ENCODE measurements at regions not wholly inside any gene's neighbourhood (a gene's known extent, or its start where the extent isn't known, plus 50 kb on each side); places are given as distances from the start of the nearest gene placed in this dataset.
A peak's percentile ranks its signal among the peaks of the same experiment; 100 is the strongest.
"Not testable (repeated sequence)": the region's sequence is repeated elsewhere in the genome, so short reads cannot be mapped to it uniquely, and the experiment has no call there.

DNA sequence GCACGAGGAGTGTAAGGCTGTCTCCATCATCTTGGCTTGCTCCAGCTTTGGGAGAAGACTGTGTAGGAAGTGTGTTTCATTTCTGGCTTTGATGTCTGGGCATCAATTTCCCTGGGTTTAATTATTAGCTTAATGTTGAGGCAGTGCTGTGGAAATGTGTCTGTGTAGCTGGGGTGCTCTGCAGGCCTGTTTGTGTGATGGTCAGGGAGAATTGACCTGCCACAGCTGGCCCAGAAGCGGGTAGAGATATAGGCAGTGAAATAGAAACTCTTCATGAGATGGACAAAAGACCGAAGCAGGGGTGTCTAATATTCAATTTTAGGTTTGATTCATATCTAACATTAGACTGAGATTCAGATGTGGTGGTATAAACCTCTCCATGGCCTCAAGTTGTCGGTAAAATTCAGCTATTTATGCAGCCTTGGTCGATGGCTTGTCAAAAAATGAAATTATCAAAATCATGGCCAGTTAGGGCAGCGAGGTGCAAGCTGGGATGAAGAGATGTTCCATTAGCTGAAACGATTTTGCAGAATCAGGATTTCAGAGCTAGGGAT lies 95.3 kb upstream of the SNX9 start:
- DNase-seq (ENCODE audit: low read depth in 2 of 2) = no peak

GRCh38 chr6:157728183-157728881 lies 94.7 kb upstream of the SNX9 start:
- no peak for DNase-seq (ENCODE audit: low read depth in 2 of 2)

GRCh38 chr6:157731221-157731620 lies 91.8 kb upstream of the SNX9 start:
- no peak for DNase-seq (ENCODE audit: low read depth in 2 of 2)

DNA sequence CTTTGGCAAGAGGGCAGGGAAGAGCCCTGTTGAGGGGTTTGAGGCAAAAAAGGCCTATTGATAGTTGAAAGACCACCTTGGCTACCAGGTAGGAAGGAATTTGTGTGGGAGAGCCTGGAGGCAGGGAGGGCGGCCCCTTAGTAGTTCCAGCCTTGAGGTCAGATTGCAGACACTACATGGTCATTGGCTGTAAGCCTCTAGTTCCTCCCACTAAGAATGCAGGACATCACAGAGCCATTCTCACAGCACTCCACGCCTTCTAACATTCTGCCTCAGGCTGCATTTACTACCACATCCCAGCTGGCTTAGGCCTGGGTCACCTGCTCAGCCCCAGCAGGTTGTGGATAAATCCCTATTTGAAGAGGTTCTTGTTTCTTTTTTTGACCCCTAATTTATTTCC lies 91.0 kb upstream of the SNX9 start:
- DNase-seq (ENCODE audit: low read depth in 2 of 2) = no peak

DNA sequence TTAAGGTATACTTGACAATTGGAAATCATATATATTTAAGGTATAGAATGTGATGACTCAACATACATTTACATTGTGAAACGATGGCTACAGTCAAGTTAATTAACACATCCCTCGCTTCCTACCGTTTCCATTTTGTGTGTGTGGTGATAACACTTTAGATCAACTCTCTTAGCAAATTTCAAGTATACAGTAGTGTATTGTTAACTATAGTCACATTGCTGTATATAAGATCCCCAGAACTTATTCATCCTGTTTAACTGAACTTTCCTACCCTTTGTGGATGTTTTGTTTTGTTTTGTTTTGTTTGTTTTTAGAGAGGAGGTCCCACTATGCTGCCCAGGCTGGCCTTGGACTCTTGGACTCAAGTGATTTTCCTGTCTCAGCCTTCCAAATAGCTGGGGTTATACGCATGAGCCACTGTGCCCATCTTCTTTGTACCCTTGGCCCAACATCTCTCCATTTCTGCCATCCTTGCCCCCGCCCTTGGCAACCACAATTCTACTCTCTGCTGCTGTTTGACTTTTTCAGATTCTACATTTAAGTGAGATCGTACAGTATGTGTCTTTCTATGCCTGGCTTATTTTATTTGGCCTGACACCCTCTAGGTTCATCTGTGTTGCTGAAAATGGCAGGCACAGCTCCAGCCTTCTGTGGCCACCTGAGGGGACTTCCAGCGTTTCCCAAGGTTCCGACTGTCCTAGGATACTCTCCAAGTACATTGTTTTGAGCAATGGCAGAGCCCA lies 90.5 kb upstream of the SNX9 start:
- no peak for DNase-seq (ENCODE audit: low read depth in 2 of 2)

DNA sequence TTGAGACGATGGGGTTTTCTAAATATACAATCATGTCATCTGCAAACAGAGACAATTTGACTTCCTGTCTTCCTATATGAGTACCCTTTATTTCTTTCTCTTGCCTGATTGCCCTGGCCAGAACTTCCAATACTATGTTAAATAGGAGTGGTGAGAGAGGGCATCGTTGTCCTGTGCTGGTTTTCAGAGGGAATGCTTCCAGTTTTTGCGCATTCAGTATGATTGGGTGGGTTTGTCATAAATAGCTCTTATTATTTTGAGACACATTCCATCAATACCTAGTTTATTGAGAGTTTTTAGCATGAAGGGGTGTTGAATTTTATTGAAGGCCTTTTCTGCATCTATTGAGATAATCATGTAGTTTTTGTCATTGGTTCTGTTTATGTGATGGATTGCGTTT lies 86.5 kb upstream of the SNX9 start:
- DNase-seq (ENCODE audit: low read depth in 2 of 2) = not testable (repeated sequence)

- no peak for DNase-seq (ENCODE audit: low read depth in 2 of 2)
Measured at GRCh38 chr6:157741321-157741947, 81.6 kb upstream of the SNX9 start.

DNA sequence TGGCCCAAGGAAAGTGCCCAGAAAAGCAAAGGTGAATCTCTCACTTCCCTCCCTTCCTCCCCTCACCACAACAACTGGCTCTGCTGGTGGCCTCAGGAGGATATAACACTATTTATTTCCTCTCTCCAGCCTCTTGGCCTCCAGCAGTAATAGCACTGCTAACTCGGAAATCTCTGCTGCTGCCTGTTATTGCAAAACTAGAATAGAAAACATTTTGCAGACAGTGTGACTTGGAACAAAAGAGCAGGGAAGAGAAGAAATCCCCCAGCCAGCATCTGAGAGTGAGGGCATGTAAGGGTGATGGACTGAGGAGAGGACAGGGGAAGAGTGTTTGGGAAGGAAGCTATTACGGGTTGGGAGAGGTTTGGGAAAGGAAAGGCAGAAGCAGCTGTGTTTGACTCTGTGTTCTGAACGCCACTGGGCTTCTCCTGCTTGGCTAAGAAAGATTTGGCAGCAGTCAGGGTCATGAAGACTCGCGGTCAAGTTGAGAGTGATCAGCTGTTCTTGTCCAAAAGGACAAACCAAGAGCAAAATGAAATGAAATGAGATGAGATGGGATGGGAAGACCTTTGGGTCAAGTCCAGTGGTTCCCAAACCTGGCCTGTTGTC lies 81.0 kb upstream of the SNX9 start:
- DNase-seq (ENCODE audit: low read depth in 2 of 2) = peak in 1 of 2 donors; percentile 25

DNA sequence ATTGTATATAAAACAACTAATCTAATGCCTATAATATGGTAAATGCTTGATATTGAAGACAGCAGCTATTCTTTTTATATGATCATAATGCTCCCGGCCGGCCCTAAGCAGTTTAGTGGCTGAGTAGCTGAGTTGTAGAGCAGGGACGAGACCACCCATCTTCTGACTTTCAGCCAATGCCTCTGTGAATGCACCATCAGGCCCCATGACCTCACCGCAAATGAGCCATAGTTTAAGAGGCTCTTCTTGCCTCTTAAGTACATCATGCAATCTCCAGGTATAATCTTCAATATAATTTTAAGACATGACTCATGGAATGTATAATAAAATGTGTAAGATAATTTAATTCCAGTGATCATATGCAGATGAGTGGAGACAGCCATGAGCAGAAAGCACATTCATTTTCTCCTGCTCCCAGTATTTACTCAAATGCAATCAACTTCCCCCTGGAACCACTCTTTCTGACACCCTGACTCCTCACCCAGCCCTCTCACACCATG lies 78.9 kb upstream of the SNX9 start:
- no peak for DNase-seq (ENCODE audit: low read depth in 2 of 2)

GRCh38 chr6:157746897-157747296 lies 76.1 kb upstream of the SNX9 start:
- DNase-seq (ENCODE audit: low read depth in 2 of 2) = no peak

DNA sequence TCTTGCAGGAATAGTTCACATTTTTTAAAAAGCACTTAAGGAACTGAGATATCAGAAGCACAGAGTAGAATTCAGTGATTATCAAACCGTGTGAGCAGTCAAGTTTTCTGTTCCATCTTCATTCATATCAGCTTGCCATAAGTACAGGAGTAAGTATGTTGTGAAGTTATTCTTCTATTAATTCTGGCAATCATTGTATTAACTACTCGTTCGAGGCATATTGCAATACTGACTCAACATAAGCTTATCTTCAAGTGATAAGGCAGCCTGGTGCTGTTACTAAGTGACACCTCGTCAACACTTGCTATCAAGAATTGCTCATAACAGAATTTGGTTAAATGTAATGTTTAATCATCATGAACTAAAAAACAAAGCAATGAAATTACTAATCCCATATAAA lies 75.7 kb upstream of the SNX9 start:
- DNase-seq (ENCODE audit: low read depth in 2 of 2) = no peak

DNA sequence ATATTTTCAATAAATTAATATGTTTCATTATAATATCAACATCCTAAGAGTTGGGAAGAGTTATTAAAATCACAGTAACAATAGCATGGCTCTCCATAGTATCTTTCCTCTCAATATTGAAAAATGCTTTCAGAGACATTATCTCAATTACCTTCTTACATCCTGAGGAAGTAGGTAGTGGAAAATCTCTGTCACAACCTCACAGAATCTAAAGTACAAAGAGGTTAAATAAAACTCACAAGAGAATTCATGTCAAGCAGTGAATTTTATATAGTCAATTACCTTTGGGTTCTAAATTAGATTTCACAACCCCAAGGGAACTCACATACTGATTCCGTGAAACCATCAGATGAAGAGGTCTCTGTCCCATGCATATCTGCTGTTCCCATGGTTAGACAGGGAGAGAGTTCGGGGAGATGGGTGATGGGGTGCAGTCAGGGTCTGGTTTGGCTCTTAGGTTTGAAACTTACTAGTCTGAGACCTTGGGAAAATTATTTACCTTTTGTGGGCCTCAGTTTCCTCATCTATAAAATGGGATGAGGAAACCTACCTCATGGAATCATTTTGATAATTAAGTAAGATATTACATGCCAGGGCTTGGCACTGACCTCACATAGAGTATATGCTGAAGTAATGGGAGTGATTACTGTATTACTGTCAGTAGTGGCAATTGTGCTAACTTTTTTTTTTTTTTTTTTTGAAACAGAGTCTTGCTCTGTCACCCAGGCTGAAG lies 74.0 kb upstream of the SNX9 start:
- DNase-seq (ENCODE audit: low read depth in 2 of 2) = peak in 1 of 2 donors; percentile 89

DNA sequence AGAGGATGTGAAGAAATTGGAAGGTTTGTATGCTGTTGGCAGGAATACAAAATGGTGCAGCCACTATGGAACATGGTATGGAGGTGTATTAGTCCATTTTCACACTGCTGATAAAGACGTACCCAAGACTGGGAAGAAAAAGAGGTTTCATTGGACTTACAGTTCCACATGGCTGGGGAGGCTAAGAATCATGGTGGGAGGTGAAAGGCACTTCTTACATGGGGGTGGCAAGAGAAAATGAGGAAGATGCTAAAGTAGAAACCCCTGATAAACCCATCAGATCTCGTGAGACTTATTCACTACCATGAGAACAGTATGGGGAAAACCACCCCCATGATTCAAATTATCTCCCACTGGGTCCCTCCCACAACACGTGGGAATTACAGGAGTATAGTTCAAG lies 72.1 kb upstream of the SNX9 start:
- not testable (repeated sequence) for DNase-seq (ENCODE audit: low read depth in 2 of 2)

GRCh38 chr6:157751547-157752200 lies 71.4 kb upstream of the SNX9 start:
- DNase-seq (ENCODE audit: low read depth in 2 of 2) = peak in 1 of 2 donors; percentile 59

DNA sequence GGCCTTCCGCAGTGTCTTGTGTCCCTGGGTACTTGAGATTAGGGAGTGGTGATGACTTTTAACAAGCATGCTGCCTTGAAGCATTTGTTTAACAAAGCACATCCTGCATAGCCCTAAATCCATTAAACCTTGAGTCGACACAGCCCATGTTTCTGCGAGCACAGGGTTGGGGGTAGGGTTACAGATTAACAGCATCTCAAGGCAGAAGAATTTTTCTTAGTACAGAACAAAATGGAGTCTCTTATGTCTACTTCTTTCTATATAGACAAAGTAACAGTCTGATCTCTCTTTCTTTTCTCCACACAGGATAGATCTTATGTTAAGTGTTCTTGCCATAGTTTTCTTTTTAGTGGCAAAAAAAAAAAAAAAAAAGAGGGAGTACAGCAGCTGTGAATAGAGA lies 70.2 kb upstream of the SNX9 start:
- not testable (repeated sequence) for DNase-seq (ENCODE audit: low read depth in 2 of 2)

DNA sequence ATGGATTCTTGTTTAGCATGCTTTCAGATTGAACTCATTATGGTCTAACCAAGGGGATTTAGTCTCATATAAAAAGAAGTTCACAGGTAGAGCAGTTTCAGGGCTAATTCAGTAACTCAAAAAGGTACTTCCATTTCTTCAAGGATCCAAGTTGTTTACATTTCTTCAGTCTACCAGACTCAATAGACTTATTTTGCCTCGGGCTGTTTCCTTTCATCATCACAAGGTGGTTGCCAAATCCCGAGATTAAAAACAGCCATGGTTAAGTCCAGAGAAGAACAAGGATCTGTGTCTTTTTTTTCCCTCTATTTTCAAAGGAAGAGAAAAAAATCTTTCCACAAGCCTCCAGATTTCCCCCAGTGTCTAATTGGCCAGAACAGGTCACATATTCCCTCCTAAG lies 69.8 kb upstream of the SNX9 start:
- no peak for DNase-seq (ENCODE audit: low read depth in 2 of 2)

DNA sequence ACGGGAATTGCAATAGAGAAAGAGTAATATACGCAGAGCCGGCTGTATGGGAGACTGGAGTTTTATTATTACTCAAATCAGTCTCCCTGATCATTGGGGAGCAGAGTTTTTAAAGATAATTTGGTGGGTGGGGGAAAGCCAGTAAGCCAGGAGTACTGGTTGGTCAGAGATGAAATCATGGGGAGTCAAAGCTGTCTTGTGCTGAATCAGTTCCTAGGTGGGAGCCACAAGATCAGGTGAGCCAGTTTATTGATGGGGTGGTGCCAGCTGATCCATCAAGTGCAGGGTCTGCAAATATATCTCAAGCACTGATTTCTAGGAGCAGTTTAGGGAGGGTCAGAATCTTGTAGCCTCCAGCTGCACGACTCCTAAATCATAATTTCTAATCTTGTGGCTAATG lies 69.2 kb upstream of the SNX9 start:
- not testable (repeated sequence) for DNase-seq (ENCODE audit: low read depth in 2 of 2)

DNA sequence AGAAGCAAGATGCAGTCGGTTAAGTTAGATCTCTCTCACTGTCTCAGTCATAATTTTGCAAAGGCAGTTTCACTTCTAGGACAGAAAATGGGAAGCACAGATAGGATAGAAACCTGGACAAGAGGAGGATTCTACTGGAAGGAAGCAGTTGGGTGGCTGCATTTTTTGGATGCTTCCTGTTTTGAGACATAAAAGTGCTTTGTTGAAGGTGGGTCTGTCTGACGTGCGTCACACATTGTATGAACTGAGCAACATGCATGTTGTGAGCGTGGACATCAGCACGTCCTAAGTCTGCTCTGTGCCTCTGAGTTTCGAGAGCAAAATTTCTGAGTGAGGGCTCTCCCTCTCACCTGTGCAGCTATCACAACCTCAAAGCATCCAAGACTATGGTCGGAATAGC lies 68.7 kb upstream of the SNX9 start:
- DNase-seq (ENCODE audit: low read depth in 2 of 2) = no peak

GRCh38 chr6:157755032-157755745 lies 67.9 kb upstream of the SNX9 start:
- DNase-seq (ENCODE audit: low read depth in 2 of 2) = no peak

Data from lung microvascular endothelial cell (primary cell).